HepG2 (cell line): ENCODE measurements at regions not wholly inside any gene's neighbourhood (a gene's known extent, or its start where the extent isn't known, plus 50 kb on each side); places are given as distances from the start of the nearest gene placed in this dataset.

Experiments
- ATF7-NPFF ChIP-seq: sonication (generic); formaldehyde crosslinking; IDR thresholded peaks from 2 replicates; pipeline ENCODE4 v1.8.1; 2023; ENCODE audit warnings: mild to moderate bottlenecking, low read depth, missing genetic modification reagents, moderate library complexity
- CBX5 ChIP-seq: sonication (generic); formaldehyde crosslinking; IDR thresholded peaks from 2 replicates; pipeline ENCODE4 v1.4.0; 2020; ENCODE audit warnings: missing genetic modification reagents, borderline replicate concordance
- FOXJ3 ChIP-seq: sonication (generic); formaldehyde crosslinking; IDR thresholded peaks from 2 replicates; pipeline ENCODE4 v1.4.0; 2020; ENCODE audit warnings: missing genetic modification reagents, mild to moderate bottlenecking, borderline replicate concordance
- GZF1 ChIP-seq: sonication (generic); formaldehyde crosslinking; IDR thresholded peaks from 2 replicates; pipeline ENCODE4 v1.5.1; 2020; ENCODE audit warnings: mild to moderate bottlenecking, missing genetic modification reagents
- MAFF ChIP-seq: IDR thresholded peaks from 2 replicates; pipeline ENCODE4 v1.6.1; 2011; ENCODE audit warnings: low read depth, low read length, improper control_type of control experiment
- NCOA2 ChIP-seq: sonication (generic); formaldehyde crosslinking; IDR thresholded peaks from 2 replicates; pipeline ENCODE4 v1.8.0; 2022; ENCODE audit warnings: inconsistent platforms
- PHB2 ChIP-seq: fragments of 450-650 bp; IDR thresholded peaks from 2 replicates; pipeline ENCODE4 v1.6.1; 2018; ENCODE audit not compliant: partially characterized antibody
- PLRG1 ChIP-seq: fragments of 450-650 bp; conservative IDR thresholded peaks from 2 replicates; pipeline ENCODE4 v1.6.1; 2016
- RARA ChIP-seq: IDR thresholded peaks from 2 replicates; pipeline ENCODE4 v1.6.1; 2016; ENCODE audit warnings: missing genetic modification reagents, missing compliant biosample characterization
- SALL1 ChIP-seq: sonication (generic); formaldehyde crosslinking; IDR thresholded peaks from 2 replicates; pipeline ENCODE4 v1.8.0; 2022; ENCODE audit warnings: mild to moderate bottlenecking, missing genetic modification reagents
- SALL2 ChIP-seq: sonication (generic); formaldehyde crosslinking; IDR thresholded peaks from 2 replicates; pipeline ENCODE4 v1.8.1; 2023; ENCODE audit warnings: mild to moderate bottlenecking, missing genetic modification reagents, inconsistent platforms
- TEAD2 ChIP-seq: sonication (generic); formaldehyde crosslinking; IDR thresholded peaks from 2 replicates; pipeline ENCODE4 v1.9.0; 2021; ENCODE audit warnings: missing genetic modification reagents
- TGIF2 ChIP-seq: IDR thresholded peaks from 2 replicates; pipeline ENCODE4 v1.6.1; 2016; ENCODE audit warnings: control low read depth, missing compliant biosample characterization
- TOPORS ChIP-seq: sonication (generic); formaldehyde crosslinking; IDR thresholded peaks from 2 replicates; pipeline ENCODE4 v1.8.0; 2023; ENCODE audit warnings: mild to moderate bottlenecking, missing genetic modification reagents
- ZNF326 ChIP-seq: sonication (generic); formaldehyde crosslinking; IDR thresholded peaks from 2 replicates; pipeline ENCODE4 v1.4.0; 2020; ENCODE audit warnings: missing genetic modification reagents, borderline replicate concordance
- ZNF557 ChIP-seq: sonication (generic); formaldehyde crosslinking; IDR thresholded peaks from 2 replicates; pipeline ENCODE4 v1.4.0; 2020; ENCODE audit warnings: missing genetic modification reagents
- ZNF816 ChIP-seq: sonication (generic); formaldehyde crosslinking; IDR thresholded peaks from 2 replicates; pipeline ENCODE4 v1.8.0; 2022; ENCODE audit warnings: missing genetic modification reagents, mild to moderate bottlenecking, borderline replicate concordance
- TF ChIP-seq, protein P1 (sequence below): sonication (generic); formaldehyde crosslinking; IDR thresholded peaks from 2 replicates; pipeline ENCODE4 v1.4.0; 2020; ENCODE audit warnings: missing genetic modification reagents
- TF ChIP-seq, protein P2 (sequence below): sonication (generic); formaldehyde crosslinking; IDR thresholded peaks from 2 replicates; pipeline ENCODE4 v1.5.1; 2020; ENCODE audit warnings: missing genetic modification reagents, mild to moderate bottlenecking, borderline replicate concordance
- TF ChIP-seq, protein P3 (sequence below): sonication (generic); formaldehyde crosslinking; IDR thresholded peaks from 2 replicates; pipeline ENCODE4 v1.4.0; 2020; ENCODE audit warnings: missing genetic modification reagents, mild to moderate bottlenecking, borderline replicate concordance
- TF ChIP-seq, protein P4 (sequence below): sonication (generic); formaldehyde crosslinking; IDR thresholded peaks from 2 replicates; pipeline ENCODE4 v1.5.1; 2020; ENCODE audit warnings: missing genetic modification reagents, mild to moderate bottlenecking, borderline replicate concordance

DNA sequence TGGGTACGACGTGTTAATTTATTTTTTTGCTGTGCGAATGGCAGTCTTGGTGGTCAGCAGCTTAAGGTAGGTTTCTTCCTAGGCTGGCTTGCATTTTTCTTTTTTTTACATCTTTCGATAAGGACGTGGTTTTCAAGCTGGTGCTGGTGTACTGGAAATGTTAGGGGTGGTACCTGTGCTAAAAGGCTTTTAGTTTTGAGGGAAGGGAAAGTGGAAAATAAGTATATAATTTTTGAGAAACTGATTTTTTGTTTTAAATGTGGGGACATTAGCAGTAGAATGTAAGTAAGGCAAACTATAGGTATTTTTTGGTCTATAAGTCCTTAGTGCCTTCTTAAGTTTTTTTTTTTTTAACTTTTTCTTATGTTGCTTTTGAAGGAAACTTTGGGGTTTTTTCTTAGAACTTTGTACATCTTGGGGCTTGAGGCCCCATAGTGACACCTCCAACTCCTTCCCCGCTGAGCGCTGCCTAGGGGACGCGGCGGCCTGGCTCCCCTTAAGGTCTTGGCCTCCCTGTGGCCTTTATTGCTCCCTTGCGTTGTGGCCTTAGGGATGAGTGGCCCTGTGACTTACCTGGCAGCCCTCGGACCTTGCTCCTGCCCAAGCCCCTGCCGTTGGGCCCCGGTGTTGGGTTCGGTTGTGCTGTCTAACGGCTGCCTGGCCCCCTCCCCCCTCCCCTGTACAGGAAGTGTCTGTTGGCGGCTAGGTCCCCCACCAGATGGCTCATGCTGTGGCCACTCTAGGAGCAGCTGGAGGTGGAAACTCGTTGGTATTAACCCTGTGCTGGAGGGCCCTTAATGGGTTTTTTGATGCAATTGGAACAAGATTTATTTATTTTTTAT, 88.0 kb upstream of the RPRML start (continued):
- TF ChIP-seq MAFF = no peak
- peak; percentile 89 for TF ChIP-seq TOPORS (CRISPR knock-in tag)
- TF ChIP-seq, protein P1, sequence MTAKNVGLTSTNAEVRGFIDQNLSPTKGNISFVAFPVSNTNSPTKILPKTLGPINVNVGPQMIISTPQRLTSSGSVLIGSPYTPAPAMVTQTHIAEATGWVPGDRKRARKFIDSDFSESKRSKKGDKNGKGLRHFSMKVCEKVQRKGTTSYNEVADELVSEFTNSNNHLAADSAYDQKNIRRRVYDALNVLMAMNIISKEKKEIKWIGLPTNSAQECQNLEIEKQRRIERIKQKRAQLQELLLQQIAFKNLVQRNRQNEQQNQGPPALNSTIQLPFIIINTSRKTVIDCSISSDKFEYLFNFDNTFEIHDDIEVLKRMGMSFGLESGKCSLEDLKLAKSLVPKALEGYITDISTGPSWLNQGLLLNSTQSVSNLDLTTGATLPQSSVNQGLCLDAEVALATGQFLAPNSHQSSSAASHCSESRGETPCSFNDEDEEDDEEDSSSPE = peak; percentile 84
- peak; percentile 86; the same call in 1 of the 2 replicates for TF ChIP-seq TGIF2 (CRISPR knock-in tag)
- peak; percentile 46; the same call in 1 of the 2 replicates for TF ChIP-seq FOXJ3 (CRISPR knock-in tag)
- TF ChIP-seq SALL1 (CRISPR knock-in tag) = peak; percentile 98
- peak; percentile 99 for TF ChIP-seq SALL2
- peak; percentile 78; the same call in 1 of the 2 replicates for TF ChIP-seq GZF1 (CRISPR knock-in tag)
- TF ChIP-seq CBX5 (CRISPR knock-in tag) = peak; percentile 98
- peak; percentile 68 for TF ChIP-seq NCOA2 (CRISPR knock-in tag)
- TF ChIP-seq ZNF816 = peak; percentile 94
- no peak for TF ChIP-seq PLRG1
- TF ChIP-seq, protein P2, sequence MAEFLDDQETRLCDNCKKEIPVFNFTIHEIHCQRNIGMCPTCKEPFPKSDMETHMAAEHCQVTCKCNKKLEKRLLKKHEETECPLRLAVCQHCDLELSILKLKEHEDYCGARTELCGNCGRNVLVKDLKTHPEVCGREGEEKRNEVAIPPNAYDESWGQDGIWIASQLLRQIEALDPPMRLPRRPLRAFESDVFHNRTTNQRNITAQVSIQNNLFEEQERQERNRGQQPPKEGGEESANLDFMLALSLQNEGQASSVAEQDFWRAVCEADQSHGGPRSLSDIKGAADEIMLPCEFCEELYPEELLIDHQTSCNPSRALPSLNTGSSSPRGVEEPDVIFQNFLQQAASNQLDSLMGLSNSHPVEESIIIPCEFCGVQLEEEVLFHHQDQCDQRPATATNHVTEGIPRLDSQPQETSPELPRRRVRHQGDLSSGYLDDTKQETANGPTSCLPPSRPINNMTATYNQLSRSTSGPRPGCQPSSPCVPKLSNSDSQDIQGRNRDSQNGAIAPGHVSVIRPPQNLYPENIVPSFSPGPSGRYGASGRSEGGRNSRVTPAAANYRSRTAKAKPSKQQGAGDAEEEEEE (CRISPR knock-in tag) = peak; percentile 64; the same call in 1 of the 2 replicates
- TF ChIP-seq, protein P3, sequence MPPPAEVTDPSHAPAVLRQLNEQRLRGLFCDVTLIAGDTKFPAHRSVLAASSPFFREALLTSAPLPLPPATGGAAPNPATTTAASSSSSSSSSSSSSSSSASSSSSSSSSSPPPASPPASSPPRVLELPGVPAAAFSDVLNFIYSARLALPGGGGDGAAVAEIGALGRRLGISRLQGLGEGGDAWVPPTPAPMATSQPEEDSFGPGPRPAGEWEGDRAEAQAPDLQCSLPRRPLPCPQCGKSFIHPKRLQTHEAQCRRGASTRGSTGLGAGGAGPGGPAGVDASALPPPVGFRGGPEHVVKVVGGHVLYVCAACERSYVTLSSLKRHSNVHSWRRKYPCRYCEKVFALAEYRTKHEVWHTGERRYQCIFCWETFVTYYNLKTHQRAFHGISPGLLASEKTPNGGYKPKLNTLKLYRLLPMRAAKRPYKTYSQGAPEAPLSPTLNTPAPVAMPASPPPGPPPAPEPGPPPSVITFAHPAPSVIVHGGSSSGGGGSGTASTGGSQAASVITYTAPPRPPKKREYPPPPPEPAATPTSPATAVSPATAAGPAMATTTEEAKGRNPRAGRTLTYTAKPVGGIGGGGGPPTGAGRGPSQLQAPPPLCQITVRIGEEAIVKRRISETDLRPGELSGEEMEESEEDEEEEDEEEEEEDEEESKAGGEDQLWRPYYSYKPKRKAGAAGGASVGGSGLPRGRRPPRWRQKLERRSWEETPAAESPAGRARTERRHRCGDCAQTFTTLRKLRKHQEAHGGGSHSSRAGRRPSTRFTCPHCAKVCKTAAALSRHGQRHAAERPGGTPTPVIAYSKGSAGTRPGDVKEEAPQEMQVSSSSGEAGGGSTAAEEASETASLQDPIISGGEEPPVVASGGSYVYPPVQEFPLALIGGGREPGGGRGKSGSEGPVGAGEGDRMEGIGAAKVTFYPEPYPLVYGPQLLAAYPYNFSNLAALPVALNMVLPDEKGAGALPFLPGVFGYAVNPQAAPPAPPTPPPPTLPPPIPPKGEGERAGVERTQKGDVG = peak; percentile 89; the same call in 1 of the 2 replicates
- TF ChIP-seq ZNF326 (CRISPR knock-in tag) = peak; percentile 85; the same call in 1 of the 2 replicates
- TF ChIP-seq RARA (CRISPR knock-in tag) = peak; percentile 78
- TF ChIP-seq ZNF557 (CRISPR knock-in tag) = peak; percentile 90
- TF ChIP-seq TEAD2 (CRISPR knock-in tag) = no peak; the same call in 1 of the 2 replicates
- TF ChIP-seq PHB2 = no peak
- TF ChIP-seq, protein P4, sequence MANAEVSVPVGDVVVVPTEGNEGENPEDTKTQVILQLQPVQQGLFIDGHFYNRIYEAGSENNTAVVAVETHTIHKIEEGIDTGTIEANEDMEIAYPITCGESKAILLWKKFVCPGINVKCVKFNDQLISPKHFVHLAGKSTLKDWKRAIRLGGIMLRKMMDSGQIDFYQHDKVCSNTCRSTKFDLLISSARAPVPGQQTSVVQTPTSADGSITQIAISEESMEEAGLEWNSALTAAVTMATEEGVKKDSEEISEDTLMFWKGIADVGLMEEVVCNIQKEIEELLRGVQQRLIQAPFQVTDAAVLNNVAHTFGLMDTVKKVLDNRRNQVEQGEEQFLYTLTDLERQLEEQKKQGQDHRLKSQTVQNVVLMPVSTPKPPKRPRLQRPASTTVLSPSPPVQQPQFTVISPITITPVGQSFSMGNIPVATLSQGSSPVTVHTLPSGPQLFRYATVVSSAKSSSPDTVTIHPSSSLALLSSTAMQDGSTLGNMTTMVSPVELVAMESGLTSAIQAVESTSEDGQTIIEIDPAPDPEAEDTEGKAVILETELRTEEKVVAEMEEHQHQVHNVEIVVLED (CRISPR knock-in tag) = peak; percentile 74; the same call in 1 of the 2 replicates
- peak; percentile 60; the same call in 1 of the 2 replicates for TF ChIP-seq ATF7-NPFF (CRISPR knock-in tag)
